HG03095 (cell line): ENCODE measurements at regions not wholly inside any gene's neighbourhood (a gene's known extent, or its start where the extent isn't known, plus 50 kb on each side); places are given as distances from the start of the nearest gene placed in this dataset.

Experiments
- ATAC-seq: cut with Tn5 transposase; IDR thresholded peaks from one replicate; pipeline ENCODE4 v1.9.1; 2021; ENCODE audit warnings: moderate library complexity; ENCODE audit not compliant: unreplicated experiment

DNA sequence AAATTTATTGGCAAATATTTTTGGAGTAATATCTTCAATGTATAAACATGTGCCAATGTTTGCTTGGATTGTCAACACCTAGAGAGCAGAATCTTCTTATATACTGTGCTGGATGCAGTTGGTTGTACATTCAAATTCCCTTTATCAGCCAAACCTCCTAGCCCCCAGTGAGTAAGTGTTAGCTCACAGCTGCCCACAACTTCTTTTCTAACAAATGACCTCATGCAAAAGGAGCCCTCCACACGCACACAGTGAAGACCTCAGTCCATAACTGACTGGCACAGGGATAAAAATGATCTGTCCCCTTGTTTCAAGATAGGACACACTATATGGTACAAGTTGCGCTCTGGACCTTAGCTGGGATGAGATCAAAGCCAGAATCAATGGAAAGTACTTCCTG is 458.0 kb upstream of the NWD2 start:
- no peak for ATAC-seq

- ATAC-seq = no peak
Measured at GRCh38 chr4:36794716-36795115, 449.8 kb upstream of the NWD2 start.

GRCh38 chr4:36812149-36812548 is 432.4 kb upstream of the NWD2 start:
- no peak for ATAC-seq

GRCh38 chr4:36815536-36815935 is 429.0 kb upstream of the NWD2 start:
- no peak for ATAC-seq

DNA sequence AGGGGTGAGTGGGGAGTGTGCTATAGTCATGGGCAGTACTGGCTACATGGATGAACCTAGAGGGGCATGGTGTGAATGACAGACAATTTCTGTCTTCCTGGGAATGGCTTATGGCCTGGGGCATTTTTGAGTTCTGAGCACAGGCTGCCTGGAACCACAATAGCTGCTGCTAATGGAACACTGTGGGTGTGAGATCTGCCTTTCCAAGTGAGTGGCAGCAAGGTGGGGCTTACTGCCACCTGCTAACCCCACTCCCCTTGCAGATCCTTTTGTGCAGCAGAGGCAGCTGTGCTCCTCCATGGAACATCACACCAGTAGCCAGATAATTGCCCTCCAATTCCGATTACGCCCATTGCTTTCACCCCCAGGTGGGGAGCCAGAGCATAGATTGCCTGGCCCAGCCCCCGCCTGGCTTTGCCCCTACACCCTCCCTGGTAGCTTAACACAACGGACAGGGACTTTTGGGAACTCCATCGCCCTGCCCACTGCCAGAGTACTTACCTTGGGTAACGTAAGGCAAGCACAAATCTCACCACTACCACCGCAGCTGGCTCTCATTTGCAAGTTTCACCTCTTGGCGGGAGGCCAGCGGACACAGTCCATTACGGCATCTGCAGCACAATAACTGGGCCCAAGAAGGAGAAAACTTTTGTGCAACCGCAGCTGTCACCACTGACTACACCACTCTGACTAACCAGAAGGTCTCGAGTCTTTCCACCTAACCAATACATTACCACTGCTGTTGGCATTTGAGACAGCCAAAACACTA is 421.2 kb upstream of the NWD2 start:
- no peak for ATAC-seq

- no peak for ATAC-seq
Measured at GRCh38 chr4:36824682-36825081, 419.9 kb upstream of the NWD2 start.

DNA sequence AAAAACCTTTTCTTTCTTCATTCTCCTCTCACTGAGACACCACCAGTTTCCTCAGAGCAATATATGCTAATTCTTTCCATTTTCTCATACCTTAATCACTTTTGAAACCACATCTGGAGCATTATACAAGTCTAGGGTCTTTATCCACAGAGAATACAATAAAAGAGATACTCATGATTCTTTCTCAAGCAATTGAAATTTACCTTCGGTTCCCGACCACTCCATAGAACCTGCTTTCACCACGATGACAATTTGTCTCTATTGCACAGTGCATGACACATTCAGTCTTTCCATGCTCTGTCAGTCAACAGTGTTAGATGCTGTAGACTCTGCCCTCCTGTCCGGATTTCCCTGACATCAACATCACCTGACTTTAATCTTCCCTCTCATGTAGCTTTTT is 409.3 kb upstream of the NWD2 start:
- ATAC-seq = no peak

- ATAC-seq = peak; percentile 70
Measured at GRCh38 chr4:36841583-36842326, 402.8 kb upstream of the NWD2 start.

GRCh38 chr4:36844448-36844847 is 400.1 kb upstream of the NWD2 start:
- no peak for ATAC-seq

GRCh38 chr4:36852856-36853255 is 391.7 kb upstream of the NWD2 start:
- no peak for ATAC-seq

GRCh38 chr4:36854554-36854953 is 390.0 kb upstream of the NWD2 start:
- ATAC-seq = peak; percentile 93

DNA sequence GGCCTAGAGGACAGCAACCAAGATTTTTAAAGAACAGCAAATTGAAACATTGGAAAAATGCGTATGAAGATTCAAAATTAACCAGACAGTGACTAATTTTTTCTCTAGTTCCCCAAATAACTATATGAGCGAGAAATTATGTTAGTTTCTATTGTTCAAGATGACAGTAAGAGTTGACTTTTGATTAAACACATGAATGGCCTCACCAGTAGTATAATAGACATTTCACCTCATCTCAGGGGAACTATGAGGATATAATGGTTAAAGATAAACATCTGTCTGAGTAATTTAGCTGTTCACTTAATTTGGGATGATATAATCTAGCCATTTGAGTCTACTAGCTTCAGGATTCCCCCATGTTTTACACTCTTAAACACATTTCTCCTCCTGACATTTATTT is 380.9 kb upstream of the NWD2 start:
- ATAC-seq = no peak

DNA sequence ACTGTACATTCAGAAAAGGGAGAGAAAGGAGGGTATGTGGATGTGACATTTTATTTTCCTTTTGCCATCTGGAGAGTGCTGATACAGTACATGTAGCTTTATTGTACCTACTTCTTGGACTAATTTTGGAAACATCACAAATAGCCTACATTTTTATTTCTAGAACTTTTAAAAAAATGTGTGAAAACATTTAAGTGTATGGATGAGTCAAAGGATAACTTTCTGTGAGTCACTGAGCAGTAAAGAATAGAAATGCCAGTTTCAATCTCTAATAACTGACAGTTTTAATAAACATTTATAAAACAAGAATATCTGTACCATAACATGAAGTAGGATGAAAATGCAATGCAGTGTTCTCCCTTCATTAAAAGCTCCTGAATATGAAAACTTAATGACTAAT is 374.4 kb upstream of the NWD2 start:
- no peak for ATAC-seq

DNA sequence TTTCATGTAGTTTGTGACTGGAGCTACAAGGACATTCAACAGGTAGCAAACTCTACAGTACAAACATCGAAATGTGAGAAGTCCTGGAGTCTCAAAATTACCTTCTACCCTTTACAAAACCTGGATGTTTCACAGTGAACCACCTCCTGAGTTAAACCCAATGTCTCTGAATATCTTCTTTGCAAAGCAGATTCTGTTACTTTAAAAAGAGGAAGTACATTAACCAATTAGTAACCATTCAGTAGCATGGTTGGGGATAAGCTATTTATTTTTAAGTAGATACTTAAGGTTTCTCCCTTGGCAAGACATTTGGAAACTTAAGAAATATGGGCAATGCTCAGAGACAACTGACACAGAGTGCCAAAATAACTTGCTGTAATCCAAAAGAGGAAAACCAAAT is 371.9 kb upstream of the NWD2 start:
- ATAC-seq = no peak

DNA sequence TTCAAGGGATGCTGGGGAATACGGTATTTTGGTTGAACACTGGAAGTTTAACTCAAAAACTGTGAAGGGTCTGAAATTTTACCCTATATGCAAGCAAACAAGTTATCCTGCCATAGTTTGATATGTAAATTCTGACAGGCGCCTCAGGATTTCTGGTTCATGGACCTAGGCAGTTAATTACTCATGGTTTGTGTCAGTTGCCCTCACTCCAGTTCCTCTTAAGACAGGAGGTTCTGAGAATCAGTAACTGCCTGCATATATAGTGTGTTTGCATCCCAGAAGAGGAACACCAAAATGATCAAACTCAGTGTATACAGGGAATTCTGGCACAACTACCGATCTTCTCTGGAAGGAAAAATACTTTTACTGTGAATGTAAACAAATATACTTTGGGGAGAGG is 360.4 kb upstream of the NWD2 start:
- no peak for ATAC-seq

DNA sequence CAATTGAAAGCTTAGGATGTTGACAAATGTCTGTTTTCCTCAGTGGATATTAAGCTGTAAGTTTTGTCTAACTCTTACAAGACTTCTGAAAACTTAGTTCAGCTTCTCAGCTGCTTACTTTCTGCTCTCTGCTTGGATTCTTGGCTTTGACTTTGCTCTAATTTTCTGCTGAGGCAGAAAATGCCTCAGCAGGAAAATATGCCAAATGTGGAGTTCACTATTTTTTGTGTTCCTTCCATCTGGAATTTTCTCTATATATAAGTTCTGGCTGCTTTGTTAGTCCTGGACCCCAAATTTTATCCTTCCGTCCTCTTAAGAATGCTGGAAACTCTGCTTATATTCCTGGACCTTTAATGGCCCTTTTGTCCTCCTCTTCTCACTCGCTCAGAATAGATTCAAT is 352.6 kb upstream of the NWD2 start:
- no peak for ATAC-seq

- ATAC-seq = no peak
Measured at GRCh38 chr4:36900446-36900987, 344.0 kb upstream of the NWD2 start.

- ATAC-seq = no peak
Measured at GRCh38 chr4:36904823-36905222, 339.7 kb upstream of the NWD2 start.

DNA sequence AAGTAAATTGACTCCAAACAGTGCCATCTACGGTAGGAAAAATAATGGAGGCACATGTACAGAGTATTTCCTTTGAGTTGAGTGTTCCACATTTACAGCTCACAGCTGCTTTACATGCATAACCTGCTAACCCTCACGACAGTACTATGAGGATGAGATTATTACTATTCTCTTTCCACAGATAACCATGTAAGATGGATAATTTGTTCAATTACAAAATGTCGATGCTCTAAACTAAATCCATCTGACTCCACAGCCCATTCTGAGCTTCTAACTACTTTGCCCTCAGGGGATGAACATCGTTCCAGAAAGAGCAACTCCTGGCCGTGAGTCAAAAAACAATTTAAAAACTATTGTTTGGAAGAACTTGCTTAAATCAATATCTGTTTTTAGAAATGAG is 330.4 kb upstream of the NWD2 start:
- no peak for ATAC-seq

DNA sequence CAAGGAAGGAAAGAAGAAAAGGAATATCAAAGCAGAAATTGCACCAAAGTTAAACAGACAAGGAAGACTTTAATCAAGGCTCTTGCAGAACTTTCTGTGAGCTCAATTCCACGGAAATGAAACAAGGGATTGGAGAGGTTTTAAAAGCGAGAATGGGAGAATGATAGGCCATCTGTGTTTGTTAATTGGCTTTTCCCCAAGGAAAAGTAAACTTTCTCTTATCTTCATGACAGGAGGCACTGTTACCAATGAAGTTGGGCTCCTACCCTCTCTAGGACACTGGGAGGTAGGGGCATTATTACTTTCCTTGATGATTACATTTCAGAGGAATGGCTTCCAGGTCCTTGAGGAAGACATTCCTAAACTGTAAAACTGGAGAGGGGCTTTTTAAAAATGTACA is 328.8 kb upstream of the NWD2 start:
- no peak for ATAC-seq

- ATAC-seq = no peak
Measured at GRCh38 chr4:36917413-36917812, 327.1 kb upstream of the NWD2 start.

GRCh38 chr4:36919721-36920120 is 324.8 kb upstream of the NWD2 start:
- no peak for ATAC-seq
